HEK293T (cell line): ENCODE measurements at regions not wholly inside any gene's neighbourhood (a gene's known extent, or its start where the extent isn't known, plus 50 kb on each side); places are given as distances from the start of the nearest gene placed in this dataset.

ENCODE experiments used
- CTCF ChIA-PET: fragments of 350-600 bp; formaldehyde crosslinking; extraction: SDS; loops from one replicate; lab custom pipeline; 2021; ENCODE audit warnings: antibody characterized with exemption, inconsistent platforms; lab: Yijun Ruan, JAX
- POLR2A ChIA-PET: fragments of 350-600 bp; formaldehyde crosslinking; extraction: SDS; loops from one replicate; lab custom pipeline; 2020; ENCODE audit warnings: antibody characterized with exemption, inconsistent platforms; lab: Yijun Ruan, JAX
- DNase-seq: peaks from one replicate; pipeline ENCODE4 v3.0.0; 2012; ENCODE audit warnings: mixed read lengths; ENCODE audit errors: extremely low spot score
- ARNT ChIP-seq: fragments of 450-650 bp; IDR thresholded peaks from 2 replicates; pipeline ENCODE4 v1.6.1; 2017; ENCODE audit warnings: mild to moderate bottlenecking
- BHLHE40 ChIP-seq: fragments of 450-650 bp; IDR thresholded peaks from 2 replicates; pipeline ENCODE4 v1.6.1; 2016; ENCODE audit warnings: mild to moderate bottlenecking, moderate library complexity, borderline replicate concordance
- CTBP1 ChIP-seq: fragments of 450-650 bp; IDR thresholded peaks from 2 replicates; pipeline ENCODE4 v1.6.1; 2016; ENCODE audit warnings: borderline replicate concordance
- ELF4 ChIP-seq: fragments of 450-650 bp; IDR thresholded peaks from 2 replicates; pipeline ENCODE4 v1.6.1; 2017; ENCODE audit warnings: antibody characterized with exemption
- FOXA1 ChIP-seq: fragments of 450-650 bp; IDR thresholded peaks from 2 replicates; pipeline ENCODE4 v1.6.1; 2016; ENCODE audit warnings: mild to moderate bottlenecking
- FOXK2 ChIP-seq: fragments of 450-650 bp; IDR thresholded peaks from 2 replicates; pipeline ENCODE4 v1.6.1; 2016; ENCODE audit warnings: mild to moderate bottlenecking
- FOXM1 ChIP-seq: fragments of 450-650 bp; IDR thresholded peaks from 2 replicates; pipeline ENCODE4 v1.6.1; 2017; ENCODE audit warnings: mild to moderate bottlenecking, borderline replicate concordance
- HDGF ChIP-seq: fragments of 450-650 bp; IDR thresholded peaks from 2 replicates; pipeline ENCODE4 v1.6.1; 2017; ENCODE audit warnings: antibody characterized with exemption, borderline replicate concordance
- L3MBTL2 ChIP-seq: fragments of 450-650 bp; conservative IDR thresholded peaks from 2 replicates; pipeline ENCODE4 v1.6.1; 2016; ENCODE audit warnings: mild to moderate bottlenecking
- LEF1 ChIP-seq: fragments of 450-650 bp; IDR thresholded peaks from 2 replicates; pipeline ENCODE4 v1.6.1; 2017; ENCODE audit warnings: mild to moderate bottlenecking, borderline replicate concordance
- NFRKB ChIP-seq: fragments of 450-650 bp; IDR thresholded peaks from 2 replicates; pipeline ENCODE4 v1.6.1; 2016; ENCODE audit warnings: mild to moderate bottlenecking, moderate library complexity
- PKNOX1 ChIP-seq: fragments of 450-650 bp; IDR thresholded peaks from 2 replicates; pipeline ENCODE4 v1.6.1; 2016
- SP1 ChIP-seq: fragments of 450-650 bp; IDR thresholded peaks from 2 replicates; pipeline ENCODE4 v1.6.1; 2017
- SUZ12 ChIP-seq: fragments of 450-650 bp; IDR thresholded peaks from 2 replicates; pipeline ENCODE4 v1.6.1; 2016; ENCODE audit warnings: mild to moderate bottlenecking
- TARDBP ChIP-seq: fragments of 450-650 bp; IDR thresholded peaks from 2 replicates; pipeline ENCODE4 v1.6.1; 2016
- ZNF384 ChIP-seq: fragments of 450-650 bp; IDR thresholded peaks from 2 replicates; pipeline ENCODE4 v1.6.1; 2016

GRCh38 chr6:905556-905955 lies 212.6 kb upstream of the EXOC2 start:
- POLR2A ChIA-PET, result no interaction called here

GRCh38 chr6:904994-905393 lies 212.1 kb upstream of the EXOC2 start:
- CTCF ChIA-PET, result no interaction called here
- no peak for TF ChIP-seq L3MBTL2
- TF ChIP-seq FOXM1, result no peak
- TF ChIP-seq SUZ12, result 0 out of 2 replicates have a peak, but pooled peaks have one; percentile 30
- TF ChIP-seq ZNF384, result no peak
- POLR2A ChIA-PET, result no interaction called here
- DNase-seq, result no peak

More at GRCh38 chr6:905556-905955, 212.6 kb upstream of the EXOC2 start:
- CTCF ChIA-PET, result no interaction called here
- DNase-seq, result no peak
- TF ChIP-seq L3MBTL2 (no peak), ELF4 (no peak), HDGF (no peak)

- no peak for DNase-seq
- ChIA-PET CTCF (no interaction called here), POLR2A (no interaction called here)
- TF ChIP-seq L3MBTL2 (no peak), ELF4 (no peak), BHLHE40 (no peak), FOXM1 (no peak), FOXK2 (no peak), LEF1 (no peak), CTBP1 (no peak), SUZ12 (no peak), ZNF384 (no peak), HDGF (no peak), TARDBP (no peak), SP1 (no peak), ARNT (no peak), NFRKB (no peak)
Observed at GRCh38 chr6:903761-904160, 210.8 kb upstream of the EXOC2 start.

GRCh38 chr6:901696-902460 lies 208.9 kb upstream of the EXOC2 start:
- ChIA-PET POLR2A (no interaction called here), CTCF (no interaction called here)
- DNase-seq, result no peak
- no peak for TF ChIP-seq LEF1
- TF ChIP-seq FOXA1, result no peak
- no peak for TF ChIP-seq SUZ12
- no peak for TF ChIP-seq NFRKB
- TF ChIP-seq ZNF384, result no peak
- no peak for TF ChIP-seq L3MBTL2
- no peak for TF ChIP-seq FOXK2

- ChIA-PET CTCF (no interaction called here), POLR2A (no interaction called here)
- TF ChIP-seq HDGF (no peak), FOXM1 (no peak), ARNT (no peak), PKNOX1 (no peak), CTBP1 (no peak), ELF4 (no peak), LEF1 (no peak), NFRKB (no peak), ZNF384 (no peak), L3MBTL2 (no peak), FOXK2 (no peak), TARDBP (no peak), FOXA1 (no peak), SUZ12 (no peak), SP1 (no peak)
- no peak for DNase-seq
Observed at GRCh38 chr6:900716-901605, 208.0 kb upstream of the EXOC2 start.

- no peak for TF ChIP-seq L3MBTL2
- POLR2A ChIA-PET, result no interaction called here
- CTCF ChIA-PET, result no interaction called here
- no peak for DNase-seq
Observed at GRCh38 chr6:897528-898207, 204.7 kb upstream of the EXOC2 start.

GRCh38 chr6:894274-894673 lies 201.3 kb upstream of the EXOC2 start:
- DNase-seq, result no peak
- TF ChIP-seq LEF1 (no peak), L3MBTL2 (no peak), FOXA1 (no peak), PKNOX1 (no peak), SP1 (no peak), CTBP1 (no peak), TARDBP (no peak), FOXK2 (no peak), FOXM1 (no peak), ARNT (no peak), BHLHE40 (no peak), HDGF (no peak), SUZ12 (no peak)
- ChIA-PET POLR2A (no interaction called here), CTCF (interaction anchor here (0.6 to 0.8 kb wide), 3 partner anchors 21 to 362 kb away, joined by 3 to 5 read pairs (median 5); no protein-coding TSS in a partner anchor)
